Neural crest cell (in vitro differentiated cells): ENCODE measurements at regions not wholly inside any gene's neighbourhood (a gene's known extent, or its start where the extent isn't known, plus 50 kb on each side); places are given as distances from the start of the nearest gene placed in this dataset.

Source experiments
- DNase-seq: peaks from one replicate; pipeline ENCODE4 v3.0.0; 2021; ENCODE audit warnings: low read depth, mixed read lengths, low spot score
- H3K27ac Mint-ChIP-seq: one replicate; pipeline ENCODE4 v1.8.0; 2021; ENCODE audit warnings: mild to moderate bottlenecking, mixed read lengths; ENCODE audit not compliant: unreplicated experiment
- H3K27me3 Mint-ChIP-seq: 2 replicates; pipeline ENCODE4 v1.8.0; 2021; ENCODE audit warnings: low read depth, mild to moderate bottlenecking, mixed read lengths
- H3K36me3 Mint-ChIP-seq: 2 replicates; pipeline ENCODE4 v1.8.0; 2021; ENCODE audit warnings: low read depth, mild to moderate bottlenecking, mixed read lengths
- H3K4me1 Mint-ChIP-seq: 2 replicates; pipeline ENCODE4 v1.8.0; 2021; ENCODE audit warnings: mixed read lengths
- H3K4me3 Mint-ChIP-seq: one replicate; pipeline ENCODE4 v1.8.0; 2021; ENCODE audit warnings: mild to moderate bottlenecking, mixed read lengths
- H3K9me3 Mint-ChIP-seq: 2 replicates; pipeline ENCODE4 v1.8.0; 2021; ENCODE audit warnings: mixed read lengths
- TF ChIP-seq, protein P1 (sequence below): fragments of 200-600 bp; sonication (generic); conservative IDR thresholded peaks from 2 replicates; pipeline ENCODE4 v1.5.0; 2021; ENCODE audit warnings: antibody characterized with exemption, mild to moderate bottlenecking

DNA sequence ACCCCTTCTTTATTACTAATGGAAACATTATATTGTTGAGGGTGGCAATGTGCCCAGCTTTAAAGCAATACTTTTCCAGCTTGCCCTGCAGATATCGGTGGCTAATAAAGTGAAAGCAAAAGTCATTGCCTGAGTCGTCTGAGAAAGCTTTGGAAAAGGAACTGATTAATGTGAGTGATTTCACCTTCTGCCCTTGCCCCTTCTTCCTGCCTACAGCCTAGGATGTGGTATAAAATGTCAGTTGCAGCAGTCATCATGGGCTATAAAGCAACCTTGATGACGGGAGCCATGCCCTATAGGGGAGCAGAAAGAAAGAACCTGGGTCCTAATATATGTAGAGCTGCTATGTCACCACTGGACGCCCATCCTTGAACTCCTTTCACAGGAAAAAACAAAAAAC, 132.4 kb upstream of the USP9X start:
- DNase-seq: no peak
- Mint-ChIP-seq H3K9me3 (peaks cover 4% of the 10 kb centered on the region), H3K4me3 (no peak overlapping the region), H3K27me3 (no peaks in the 10 kb centered on the region), H3K4me1 (peaks cover 6% of the 10 kb centered on the region), H3K27ac (no peak overlapping the region), H3K36me3 (no peaks in the 10 kb centered on the region)
- TF ChIP-seq, protein P1, sequence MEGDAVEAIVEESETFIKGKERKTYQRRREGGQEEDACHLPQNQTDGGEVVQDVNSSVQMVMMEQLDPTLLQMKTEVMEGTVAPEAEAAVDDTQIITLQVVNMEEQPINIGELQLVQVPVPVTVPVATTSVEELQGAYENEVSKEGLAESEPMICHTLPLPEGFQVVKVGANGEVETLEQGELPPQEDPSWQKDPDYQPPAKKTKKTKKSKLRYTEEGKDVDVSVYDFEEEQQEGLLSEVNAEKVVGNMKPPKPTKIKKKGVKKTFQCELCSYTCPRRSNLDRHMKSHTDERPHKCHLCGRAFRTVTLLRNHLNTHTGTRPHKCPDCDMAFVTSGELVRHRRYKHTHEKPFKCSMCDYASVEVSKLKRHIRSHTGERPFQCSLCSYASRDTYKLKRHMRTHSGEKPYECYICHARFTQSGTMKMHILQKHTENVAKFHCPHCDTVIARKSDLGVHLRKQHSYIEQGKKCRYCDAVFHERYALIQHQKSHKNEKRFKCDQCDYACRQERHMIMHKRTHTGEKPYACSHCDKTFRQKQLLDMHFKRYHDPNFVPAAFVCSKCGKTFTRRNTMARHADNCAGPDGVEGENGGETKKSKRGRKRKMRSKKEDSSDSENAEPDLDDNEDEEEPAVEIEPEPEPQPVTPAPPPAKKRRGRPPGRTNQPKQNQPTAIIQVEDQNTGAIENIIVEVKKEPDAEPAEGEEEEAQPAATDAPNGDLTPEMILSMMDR: no peak

DNA sequence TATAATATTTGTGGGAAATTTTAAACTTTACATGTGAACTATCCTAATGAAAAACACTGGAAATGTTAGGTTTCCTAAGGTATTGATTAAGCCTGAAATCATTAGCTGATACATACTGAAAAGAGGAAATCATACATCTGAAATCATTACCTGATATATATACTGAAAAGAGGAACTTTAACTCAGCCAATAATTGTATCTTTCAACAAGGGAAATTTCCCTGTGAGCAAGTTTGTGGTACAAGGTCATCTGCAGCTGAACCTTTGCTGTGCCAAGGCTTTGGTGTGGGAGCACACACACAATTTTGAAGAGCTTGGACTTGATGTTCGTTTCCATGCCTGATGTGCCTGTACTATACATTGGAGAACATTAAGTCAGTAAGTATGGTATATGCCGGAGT, 131.9 kb upstream of the USP9X start:
- peaks cover 6% of the 10 kb centered on the region for H3K4me1 Mint-ChIP-seq

DNA sequence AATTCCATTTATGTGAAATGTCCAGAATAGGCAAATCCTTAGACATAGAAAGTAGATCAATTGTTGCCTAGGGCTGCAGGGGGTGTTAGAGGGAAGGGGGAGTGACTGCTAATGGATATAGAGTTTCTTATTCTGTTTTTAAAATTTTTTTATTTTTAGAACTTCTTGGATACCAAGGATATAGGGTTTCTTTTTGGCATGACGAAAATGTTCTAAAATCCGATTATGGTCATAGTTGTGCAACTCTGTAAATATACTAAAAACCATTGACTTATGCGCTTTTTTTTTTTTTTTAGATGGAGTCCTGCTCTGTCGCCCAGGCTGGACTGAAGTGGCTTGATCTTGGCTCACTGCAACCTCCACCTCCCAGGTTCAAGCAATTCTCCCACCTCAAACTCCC, 125.2 kb upstream of the USP9X start:
- TF ChIP-seq, protein P1: no peak
- H3K9me3 Mint-ChIP-seq: peaks cover 19% of the 10 kb centered on the region
- peaks cover 4% of the 10 kb centered on the region for H3K36me3 Mint-ChIP-seq
- DNase-seq: no peak
- H3K4me1 Mint-ChIP-seq: no peaks in the 10 kb centered on the region
- H3K4me3 Mint-ChIP-seq: no peak overlapping the region
- H3K27ac Mint-ChIP-seq: no peak overlapping the region
- no peaks in the 10 kb centered on the region for H3K27me3 Mint-ChIP-seq

More for the DNA sequence above, 131.9 kb upstream of the USP9X start:
- no peaks in the 10 kb centered on the region for H3K27me3 Mint-ChIP-seq
- H3K4me3 Mint-ChIP-seq: no peak overlapping the region
- H3K36me3 Mint-ChIP-seq: no peaks in the 10 kb centered on the region
- no peak overlapping the region for H3K27ac Mint-ChIP-seq
- TF ChIP-seq, protein P1: no peak
- DNase-seq: no peak
- peaks cover 4% of the 10 kb centered on the region for H3K9me3 Mint-ChIP-seq

DNA sequence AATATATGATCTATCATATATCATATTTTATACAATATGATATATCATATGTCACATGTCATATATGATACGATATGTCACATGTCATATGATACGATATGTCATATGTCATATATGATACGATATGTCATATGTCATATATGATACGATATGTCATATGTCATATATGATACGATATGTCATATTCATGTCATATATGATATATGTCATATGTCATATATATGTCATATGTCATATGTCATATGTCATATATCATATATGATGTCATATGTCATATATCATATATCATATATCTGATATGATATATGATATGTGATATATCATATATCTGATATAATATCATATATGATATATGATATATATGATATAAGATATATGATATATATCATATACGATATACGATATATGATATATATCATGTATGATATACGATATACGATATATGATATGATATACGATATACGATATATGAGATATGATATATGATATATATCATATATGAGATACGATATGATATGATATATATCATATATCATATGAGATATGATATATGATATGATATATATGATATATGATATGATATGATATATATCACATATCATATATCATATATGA, 122.3 kb upstream of the USP9X start:
- Mint-ChIP-seq H3K27ac (no peak overlapping the region), H3K4me1 (no peaks in the 10 kb centered on the region), H3K9me3 (peaks cover 24% of the 10 kb centered on the region), H3K27me3 (no peaks in the 10 kb centered on the region), H3K4me3 (no peak overlapping the region), H3K36me3 (peaks cover 4% of the 10 kb centered on the region)
- TF ChIP-seq, protein P1: no peak
- DNase-seq: no peak

DNA sequence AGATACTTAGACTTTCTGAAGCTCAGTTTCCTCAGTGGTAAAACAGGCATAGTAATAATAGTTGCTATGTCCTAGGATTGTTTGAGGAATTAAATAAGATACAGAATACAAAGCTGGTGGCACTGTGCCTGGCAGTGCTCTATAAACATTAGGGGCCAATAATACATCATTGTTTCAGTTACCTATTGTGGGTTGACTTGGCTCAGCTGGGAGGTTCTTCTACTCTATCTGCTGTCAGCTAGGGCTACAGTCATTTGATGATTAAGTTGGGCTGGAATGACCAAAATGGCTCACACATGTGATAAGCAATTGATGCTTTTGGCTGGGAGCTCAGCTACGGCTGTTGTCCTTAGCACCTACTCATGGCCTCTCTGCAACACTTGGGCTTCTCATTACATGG, 121.2 kb upstream of the USP9X start:
- Mint-ChIP-seq H3K27ac (no peak overlapping the region), H3K4me1 (no peaks in the 10 kb centered on the region), H3K9me3 (peaks cover 29% of the 10 kb centered on the region), H3K27me3 (no peaks in the 10 kb centered on the region), H3K4me3 (no peak overlapping the region), H3K36me3 (peaks cover 4% of the 10 kb centered on the region)
- TF ChIP-seq, protein P1: no peak
- no peak for DNase-seq
